Suprapubic skin (tissue), 4 donors: ENCODE measurements at regions not wholly inside any gene's neighbourhood (a gene's known extent, or its start where the extent isn't known, plus 50 kb on each side); places are given as distances from the start of the nearest gene placed in this dataset.

Source experiments
- DNase-seq, 2 donors: peaks; one replicate each; pipeline ENCODE4 v3.0.0-alpha.2; 2019; ENCODE audit warnings: low spot score in 2 of 2
- H3K27ac ChIP-seq: fragments of 200-600 bp; sonication (generic); one replicate; pipeline ENCODE4 v1.5.1; 2019
- H3K27me3 ChIP-seq: fragments of 200-600 bp; sonication (generic); one replicate; pipeline ENCODE4 v1.5.1; 2019
- H3K36me3 ChIP-seq: fragments of 200-600 bp; sonication (generic); one replicate; pipeline ENCODE4 v1.5.1; 2019
- H3K4me1 ChIP-seq: fragments of 200-600 bp; sonication (generic); one replicate; pipeline ENCODE4 v1.5.1; 2019
- H3K4me3 ChIP-seq: fragments of 200-600 bp; sonication (generic); one replicate; pipeline ENCODE4 v1.5.1; 2019; ENCODE audit warnings: mild to moderate bottlenecking
- H3K9me3 ChIP-seq: fragments of 200-600 bp; sonication (generic); one replicate; pipeline ENCODE4 v1.5.1; 2019
- EP300 ChIP-seq: sonication (generic); formaldehyde crosslinking; IDR thresholded peaks from one replicate; pipeline ENCODE4 v1.6.1; 2017; ENCODE audit warnings: antibody characterized with exemption
- POLR2A ChIP-seq, 2 donors: fragments of 450-650 bp; IDR thresholded peaks; one replicate each; pipeline ENCODE4 v1.6.1; 2017; ENCODE audit warnings: antibody characterized with exemption in 2 of 2, mild to moderate bottlenecking in 2 of 2, moderate library complexity in 2 of 2
- POLR2AphosphoS5 ChIP-seq, 3 donors: sonication (generic); formaldehyde crosslinking; IDR thresholded peaks; one replicate each; pipeline ENCODE4 v1.6.1; 2017; ENCODE audit warnings: antibody characterized with exemption in 3 of 3
- WGBS: methylation state at CpG from one replicate; pipeline ENCODE4 v1.1.5; 2018; 5-methylcytosine and 5-hydroxymethylcytosine counted together
- TF ChIP-seq, protein P1 (sequence below), 2 donors: fragments of 200-600 bp in 1 of 2; fragments of 450-650 bp in 1 of 2; sonication (generic) in 1 of 2; IDR thresholded peaks; one replicate each; pipeline ENCODE4 v1.5.1; 2016 to 2019; ENCODE audit warnings: antibody characterized with exemption in 2 of 2, mild to moderate bottlenecking in 1 of 2, moderate library complexity in 1 of 2

DNA sequence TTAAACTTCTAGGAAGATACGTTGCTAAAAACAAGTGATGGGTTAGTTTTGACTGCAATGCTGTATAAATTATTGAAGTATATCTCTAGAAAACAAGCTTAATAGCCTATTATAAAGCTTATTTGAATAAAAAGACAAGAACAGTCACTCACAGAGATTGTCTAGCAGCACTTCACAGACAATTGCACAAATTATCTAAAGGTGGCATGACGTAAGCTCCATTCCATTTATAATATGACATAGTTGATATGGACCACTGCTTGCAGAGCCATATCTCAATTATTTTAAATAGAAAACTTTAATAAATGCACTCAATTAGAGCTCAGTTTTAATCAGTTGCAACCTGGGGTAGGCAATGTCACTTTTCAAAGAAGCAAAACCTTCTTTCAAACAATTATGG, 319.9 kb upstream of the GBE1 start:
- Histone ChIP-seq H3K36me3 (no peaks in the 10 kb centered on the region), H3K9me3 (no peaks in the 10 kb centered on the region), H3K4me1 (no peaks in the 10 kb centered on the region), H3K27me3 (no peaks in the 10 kb centered on the region), H3K4me3 (no peak overlapping the region), H3K27ac (no peak overlapping the region)
- no peak for TF ChIP-seq POLR2A (IDR thresholded peaks at IDR 0.05)
- no peak for TF ChIP-seq POLR2AphosphoS5 (IDR thresholded peaks at IDR 0.05)
- TF ChIP-seq EP300 = no peak
- TF ChIP-seq, protein P1, sequence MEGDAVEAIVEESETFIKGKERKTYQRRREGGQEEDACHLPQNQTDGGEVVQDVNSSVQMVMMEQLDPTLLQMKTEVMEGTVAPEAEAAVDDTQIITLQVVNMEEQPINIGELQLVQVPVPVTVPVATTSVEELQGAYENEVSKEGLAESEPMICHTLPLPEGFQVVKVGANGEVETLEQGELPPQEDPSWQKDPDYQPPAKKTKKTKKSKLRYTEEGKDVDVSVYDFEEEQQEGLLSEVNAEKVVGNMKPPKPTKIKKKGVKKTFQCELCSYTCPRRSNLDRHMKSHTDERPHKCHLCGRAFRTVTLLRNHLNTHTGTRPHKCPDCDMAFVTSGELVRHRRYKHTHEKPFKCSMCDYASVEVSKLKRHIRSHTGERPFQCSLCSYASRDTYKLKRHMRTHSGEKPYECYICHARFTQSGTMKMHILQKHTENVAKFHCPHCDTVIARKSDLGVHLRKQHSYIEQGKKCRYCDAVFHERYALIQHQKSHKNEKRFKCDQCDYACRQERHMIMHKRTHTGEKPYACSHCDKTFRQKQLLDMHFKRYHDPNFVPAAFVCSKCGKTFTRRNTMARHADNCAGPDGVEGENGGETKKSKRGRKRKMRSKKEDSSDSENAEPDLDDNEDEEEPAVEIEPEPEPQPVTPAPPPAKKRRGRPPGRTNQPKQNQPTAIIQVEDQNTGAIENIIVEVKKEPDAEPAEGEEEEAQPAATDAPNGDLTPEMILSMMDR (IDR thresholded peaks at IDR 0.05) = no peak
- no peak for DNase-seq
- 79% methylated on average over 2 of the region's 2 CpGs for WGBS

DNA sequence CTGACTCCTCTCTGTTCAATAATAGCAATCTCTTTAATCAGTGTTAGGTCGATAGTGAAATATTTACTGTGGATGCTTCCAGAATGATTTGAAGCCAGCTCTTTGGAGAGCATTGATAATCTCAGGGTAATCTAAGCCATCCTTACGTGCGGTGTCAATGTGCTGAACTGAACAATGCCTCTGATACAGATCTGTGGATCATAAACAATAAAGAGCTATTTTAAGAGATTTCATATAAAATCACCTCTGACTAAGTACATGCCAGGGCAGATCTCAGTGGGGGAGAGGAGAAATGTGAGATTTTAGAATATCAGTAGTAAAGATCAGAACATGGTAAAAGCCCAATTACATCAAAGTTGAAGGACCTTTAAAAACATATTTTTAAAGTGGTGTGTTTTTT, 319.3 kb upstream of the GBE1 start:
- H3K27me3 ChIP-seq = no peaks in the 10 kb centered on the region
- H3K4me3 ChIP-seq = no peak overlapping the region
- no peak for DNase-seq
- H3K4me1 ChIP-seq = no peaks in the 10 kb centered on the region
- H3K9me3 ChIP-seq = no peaks in the 10 kb centered on the region
- TF ChIP-seq POLR2AphosphoS5 (IDR thresholded peaks at IDR 0.05) = no peak
- TF ChIP-seq EP300 = no peak
- TF ChIP-seq, protein P1 (IDR thresholded peaks at IDR 0.05) = no peak
- no peak for TF ChIP-seq POLR2A (IDR thresholded peaks at IDR 0.05)
- 44% methylated on average over 3 of the region's 3 CpGs for WGBS
- no peak overlapping the region for H3K27ac ChIP-seq
- H3K36me3 ChIP-seq = no peaks in the 10 kb centered on the region

DNA sequence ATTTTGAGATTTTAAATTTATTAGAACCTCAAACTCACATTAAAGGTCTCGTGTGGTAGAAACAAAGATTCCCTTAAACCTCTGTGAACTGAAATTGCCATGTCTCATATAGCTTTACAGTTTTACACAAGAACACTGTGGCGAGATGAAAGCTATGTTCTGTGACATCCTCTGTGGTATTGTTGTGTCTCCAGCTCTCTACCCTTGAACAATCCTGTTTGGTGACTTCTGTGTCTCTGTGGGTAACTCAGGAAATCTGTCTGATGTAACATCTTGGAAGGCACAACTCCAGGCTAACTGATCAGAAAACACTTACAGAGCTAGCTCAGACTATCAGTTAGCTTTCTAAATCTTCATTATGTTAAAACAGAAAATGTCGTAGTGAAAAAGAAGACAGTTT, 318.8 kb upstream of the GBE1 start:
- H3K27me3 ChIP-seq = no peaks in the 10 kb centered on the region
- WGBS = 51% methylated on average over 3 of the region's 3 CpGs
- no peaks in the 10 kb centered on the region for H3K4me1 ChIP-seq
- no peak overlapping the region for H3K27ac ChIP-seq
- no peaks in the 10 kb centered on the region for H3K9me3 ChIP-seq
- no peak overlapping the region for H3K4me3 ChIP-seq
- H3K36me3 ChIP-seq = no peaks in the 10 kb centered on the region
- TF ChIP-seq POLR2A (IDR thresholded peaks at IDR 0.05) (no peak), POLR2AphosphoS5 (IDR thresholded peaks at IDR 0.05) (no peak), EP300 (no peak)
- TF ChIP-seq, protein P1 (IDR thresholded peaks at IDR 0.05) = no peak
- no peak for DNase-seq

DNA sequence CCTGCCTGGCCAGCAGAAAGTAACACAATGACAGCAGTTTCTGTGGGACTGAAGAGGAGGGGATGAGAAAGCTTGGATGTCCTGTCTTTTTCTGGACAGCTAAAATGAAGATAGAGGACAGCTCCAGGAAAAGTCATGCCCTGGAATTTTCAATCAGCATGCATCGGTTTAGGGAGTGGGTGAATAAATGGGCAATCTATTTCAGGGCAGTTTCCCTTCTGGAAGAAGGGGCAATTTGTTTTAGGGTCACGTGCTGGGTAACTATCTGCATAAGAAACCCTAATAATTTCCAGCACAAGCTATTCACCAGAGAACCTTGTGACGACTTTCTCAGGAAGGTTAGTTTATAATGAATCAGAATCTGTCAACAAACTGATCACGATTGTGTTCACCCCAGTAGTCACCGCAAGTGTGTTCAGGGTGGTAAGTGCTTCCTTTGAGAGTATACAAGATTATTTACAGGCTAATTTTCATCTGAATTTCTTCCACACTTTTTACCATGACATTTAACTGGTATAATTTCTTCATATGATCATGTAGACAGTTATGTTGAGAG, 318.0 kb upstream of the GBE1 start:
- Histone ChIP-seq H3K27me3 (no peaks in the 10 kb centered on the region), H3K4me1 (no peaks in the 10 kb centered on the region), H3K27ac (no peak overlapping the region), H3K9me3 (no peaks in the 10 kb centered on the region), H3K36me3 (no peaks in the 10 kb centered on the region), H3K4me3 (no peak overlapping the region)
- DNase-seq = no peak
- no peak for TF ChIP-seq EP300
- TF ChIP-seq, protein P1 (IDR thresholded peaks at IDR 0.05) = no peak
- WGBS = 83% methylated on average over 5 of the region's 5 CpGs

DNA sequence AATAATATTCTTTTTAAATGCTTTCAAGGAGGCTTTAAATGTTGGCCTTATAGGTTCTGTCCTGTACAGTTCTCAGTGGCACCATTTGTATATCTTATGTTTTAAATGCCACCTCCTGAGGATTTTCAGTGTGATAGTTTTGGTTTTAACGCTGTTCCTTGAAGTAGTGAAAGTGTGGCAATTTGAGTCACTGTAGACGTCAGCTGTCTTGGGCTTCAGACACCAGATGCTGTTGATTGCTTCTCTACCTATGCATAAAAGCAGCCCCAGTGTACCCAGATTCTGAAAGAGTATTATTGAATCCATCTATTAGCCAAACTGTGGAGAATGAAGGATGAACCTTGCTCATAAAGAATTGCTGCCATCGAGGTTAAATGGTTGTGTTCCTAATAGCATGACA, 316.8 kb upstream of the GBE1 start:
- Histone ChIP-seq H3K27ac (no peak overlapping the region), H3K4me1 (no peaks in the 10 kb centered on the region), H3K9me3 (no peaks in the 10 kb centered on the region), H3K36me3 (no peaks in the 10 kb centered on the region), H3K27me3 (no peaks in the 10 kb centered on the region), H3K4me3 (no peak overlapping the region)
- TF ChIP-seq POLR2AphosphoS5 (IDR thresholded peaks at IDR 0.05) = no peak
- TF ChIP-seq EP300 = no peak
- TF ChIP-seq, protein P1 (IDR thresholded peaks at IDR 0.05) = no peak
- TF ChIP-seq POLR2A (IDR thresholded peaks at IDR 0.05) = no peak
- 84% methylated on average over 3 of the region's 3 CpGs for WGBS
- no peak for DNase-seq
